Ovary (tissue), 3 donors: ENCODE measurements at regions not wholly inside any gene's neighbourhood (a gene's known extent, or its start where the extent isn't known, plus 50 kb on each side); places are given as distances from the start of the nearest gene placed in this dataset.

ENCODE experiments used
- POLR2A ChIP-seq: fragments of 450-650 bp; IDR thresholded peaks from one replicate; pipeline ENCODE4 v1.6.1; 2017; ENCODE audit warnings: antibody characterized with exemption, mild to moderate bottlenecking, moderate library complexity
- TF ChIP-seq, protein P1 (sequence below), 3 donors: fragments of 450-650 bp in 2 of 3; fragments of 200-600 bp in 1 of 3; IDR thresholded peaks; one replicate each; pipeline versions ENCODE4 v1.5.1 to v1.8.0; 2016 to 2022; ENCODE audit warnings: antibody characterized with exemption in 3 of 3, mild to moderate bottlenecking in 1 of 3
- donor health status: DM: no; HTN: no; CAD: no.

GRCh38 chr9:2311920-2312319, 296.8 kb downstream of the SMARCA2 start:
- no peak for TF ChIP-seq POLR2A
- TF ChIP-seq, protein P1, sequence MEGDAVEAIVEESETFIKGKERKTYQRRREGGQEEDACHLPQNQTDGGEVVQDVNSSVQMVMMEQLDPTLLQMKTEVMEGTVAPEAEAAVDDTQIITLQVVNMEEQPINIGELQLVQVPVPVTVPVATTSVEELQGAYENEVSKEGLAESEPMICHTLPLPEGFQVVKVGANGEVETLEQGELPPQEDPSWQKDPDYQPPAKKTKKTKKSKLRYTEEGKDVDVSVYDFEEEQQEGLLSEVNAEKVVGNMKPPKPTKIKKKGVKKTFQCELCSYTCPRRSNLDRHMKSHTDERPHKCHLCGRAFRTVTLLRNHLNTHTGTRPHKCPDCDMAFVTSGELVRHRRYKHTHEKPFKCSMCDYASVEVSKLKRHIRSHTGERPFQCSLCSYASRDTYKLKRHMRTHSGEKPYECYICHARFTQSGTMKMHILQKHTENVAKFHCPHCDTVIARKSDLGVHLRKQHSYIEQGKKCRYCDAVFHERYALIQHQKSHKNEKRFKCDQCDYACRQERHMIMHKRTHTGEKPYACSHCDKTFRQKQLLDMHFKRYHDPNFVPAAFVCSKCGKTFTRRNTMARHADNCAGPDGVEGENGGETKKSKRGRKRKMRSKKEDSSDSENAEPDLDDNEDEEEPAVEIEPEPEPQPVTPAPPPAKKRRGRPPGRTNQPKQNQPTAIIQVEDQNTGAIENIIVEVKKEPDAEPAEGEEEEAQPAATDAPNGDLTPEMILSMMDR (IDR thresholded peaks at IDR 0.05) = no peak
